ENCODE measurements at regions not wholly inside any gene's neighbourhood (a gene's known extent, or its start where the extent isn't known, plus 50 kb on each side); places are given as distances from the start of the nearest gene placed in this dataset.

- DNase-seq (ENCODE audit: low read depth, low spot score) = no peak
Measured at GRCh38 chr1:10896673-10897072, 100.2 kb upstream of the CASZ1 start.

- no peak for DNase-seq (ENCODE audit: low read depth, low spot score)
Measured at GRCh38 chr1:10897321-10897980, 101.0 kb upstream of the CASZ1 start.

GRCh38 chr1:10897981-10898728 is 101.7 kb upstream of the CASZ1 start:
- DNase-seq (ENCODE audit: low read depth, low spot score) = no peak

GRCh38 chr1:10898921-10899320 is 102.5 kb upstream of the CASZ1 start:
- DNase-seq (ENCODE audit: low read depth, low spot score) = no peak

- DNase-seq (ENCODE audit: low read depth, low spot score) = no peak
Measured at GRCh38 chr1:10899490-10900250, 103.2 kb upstream of the CASZ1 start.

- no peak for DNase-seq (ENCODE audit: low read depth, low spot score)
Measured at GRCh38 chr1:10900251-10900651, 103.8 kb upstream of the CASZ1 start.

GRCh38 chr1:10900691-10901090 is 104.2 kb upstream of the CASZ1 start:
- no peak for DNase-seq (ENCODE audit: low read depth, low spot score)

GRCh38 chr1:10901091-10901890 is 104.8 kb upstream of the CASZ1 start:
- DNase-seq (ENCODE audit: low read depth, low spot score) = no peak

GRCh38 chr1:10901891-10902805 is 105.7 kb upstream of the CASZ1 start:
- DNase-seq (ENCODE audit: low read depth, low spot score) = no peak

GRCh38 chr1:10903421-10903820 is 107.0 kb upstream of the CASZ1 start:
- no peak for DNase-seq (ENCODE audit: low read depth, low spot score)

GRCh38 chr1:10903821-10904220 is 107.4 kb upstream of the CASZ1 start:
- DNase-seq (ENCODE audit: low read depth, low spot score) = no peak

- DNase-seq (ENCODE audit: low read depth, low spot score) = no peak
Measured at GRCh38 chr1:10904396-10905358, 107.8 kb upstream of the TARDBP start.

GRCh38 chr1:10905841-10906655 is 106.4 kb upstream of the TARDBP start:
- DNase-seq (ENCODE audit: low read depth, low spot score) = no peak

GRCh38 chr1:10906866-10907519 is 105.5 kb upstream of the TARDBP start:
- DNase-seq (ENCODE audit: low read depth, low spot score) = no peak

GRCh38 chr1:10908266-10908665 is 104.2 kb upstream of the TARDBP start:
- no peak for DNase-seq (ENCODE audit: low read depth, low spot score)

GRCh38 chr1:10909697-10910680 is 102.5 kb upstream of the TARDBP start:
- DNase-seq (ENCODE audit: low read depth, low spot score) = peak; percentile 50

All from activated CD4-positive, CD25-positive, alpha-beta regulatory T cell treated with anti-CD3 and anti-CD28 coated beads, Interleukin-2, amount 50 U/mL, for 16 hours (primary cell).